ENCODE measurements at regions not wholly inside any gene's neighbourhood (a gene's known extent, or its start where the extent isn't known, plus 50 kb on each side); places are given as distances from the start of the nearest gene placed in this dataset.

DNA sequence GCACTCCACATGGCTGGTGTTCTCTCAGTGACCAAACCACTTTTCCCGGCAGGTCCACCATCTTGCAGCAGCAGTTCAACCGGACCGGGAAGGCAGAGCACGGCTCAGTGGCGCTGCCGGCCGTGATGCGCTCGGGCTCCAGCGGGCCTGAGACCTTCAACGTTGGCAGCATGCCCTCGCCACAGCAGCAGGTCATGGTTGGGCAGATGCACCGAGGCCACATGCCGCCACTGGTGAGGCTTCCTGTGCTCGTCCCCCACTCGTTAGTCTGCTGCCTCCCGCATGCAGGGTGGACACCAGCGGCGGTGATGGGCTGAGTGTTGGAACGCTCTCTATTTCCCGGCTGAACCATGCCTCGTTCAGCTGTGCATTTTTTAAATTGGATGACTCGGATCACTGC lies 344.9 kb upstream of the TPM1 start:
- Histone ChIP-seq H3K4me3 (replicated peaks; ENCODE audit: insufficient read depth, low read length) (no peak overlapping the region), H3K27ac (replicated peaks) (no peak overlapping the region), H3K27me3 (ENCODE audit: insufficient read depth, poor library complexity, severe bottlenecking) (no peaks in the 10 kb centered on the region)
- TF ChIP-seq POLR2AphosphoS5 (IDR thresholded peaks at IDR 0.05; ENCODE audit: low read depth) (no peak), SPI1 (IDR thresholded peaks at IDR 0.05; ENCODE audit: borderline replicate concordance, low read depth) (no peak), CTCF (IDR thresholded peaks at IDR 0.05; ENCODE audit: insufficient read depth, low read length) (no peak), GABPA (IDR thresholded peaks at IDR 0.05; ENCODE audit: low read depth) (no peak)
- TF ChIP-seq, protein P1, sequence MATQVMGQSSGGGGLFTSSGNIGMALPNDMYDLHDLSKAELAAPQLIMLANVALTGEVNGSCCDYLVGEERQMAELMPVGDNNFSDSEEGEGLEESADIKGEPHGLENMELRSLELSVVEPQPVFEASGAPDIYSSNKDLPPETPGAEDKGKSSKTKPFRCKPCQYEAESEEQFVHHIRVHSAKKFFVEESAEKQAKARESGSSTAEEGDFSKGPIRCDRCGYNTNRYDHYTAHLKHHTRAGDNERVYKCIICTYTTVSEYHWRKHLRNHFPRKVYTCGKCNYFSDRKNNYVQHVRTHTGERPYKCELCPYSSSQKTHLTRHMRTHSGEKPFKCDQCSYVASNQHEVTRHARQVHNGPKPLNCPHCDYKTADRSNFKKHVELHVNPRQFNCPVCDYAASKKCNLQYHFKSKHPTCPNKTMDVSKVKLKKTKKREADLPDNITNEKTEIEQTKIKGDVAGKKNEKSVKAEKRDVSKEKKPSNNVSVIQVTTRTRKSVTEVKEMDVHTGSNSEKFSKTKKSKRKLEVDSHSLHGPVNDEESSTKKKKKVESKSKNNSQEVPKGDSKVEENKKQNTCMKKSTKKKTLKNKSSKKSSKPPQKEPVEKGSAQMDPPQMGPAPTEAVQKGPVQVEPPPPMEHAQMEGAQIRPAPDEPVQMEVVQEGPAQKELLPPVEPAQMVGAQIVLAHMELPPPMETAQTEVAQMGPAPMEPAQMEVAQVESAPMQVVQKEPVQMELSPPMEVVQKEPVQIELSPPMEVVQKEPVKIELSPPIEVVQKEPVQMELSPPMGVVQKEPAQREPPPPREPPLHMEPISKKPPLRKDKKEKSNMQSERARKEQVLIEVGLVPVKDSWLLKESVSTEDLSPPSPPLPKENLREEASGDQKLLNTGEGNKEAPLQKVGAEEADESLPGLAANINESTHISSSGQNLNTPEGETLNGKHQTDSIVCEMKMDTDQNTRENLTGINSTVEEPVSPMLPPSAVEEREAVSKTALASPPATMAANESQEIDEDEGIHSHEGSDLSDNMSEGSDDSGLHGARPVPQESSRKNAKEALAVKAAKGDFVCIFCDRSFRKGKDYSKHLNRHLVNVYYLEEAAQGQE (IDR thresholded peaks at IDR 0.05; ENCODE audit: insufficient replicate concordance, low read depth), result no peak
- no peak for DNase-seq (ENCODE audit: low read depth in 1 of 2, low spot score in 1 of 2)

- Histone ChIP-seq H3K27ac (replicated peaks) (no peak overlapping the region), H3K4me3 (replicated peaks; ENCODE audit: insufficient read depth, low read length) (no peak overlapping the region), H3K27me3 (ENCODE audit: insufficient read depth, poor library complexity, severe bottlenecking) (no peaks in the 10 kb centered on the region)
- TF ChIP-seq, protein P1 (IDR thresholded peaks at IDR 0.05; ENCODE audit: insufficient replicate concordance, low read depth), result no peak
- no peak for TF ChIP-seq POLR2AphosphoS5 (IDR thresholded peaks at IDR 0.05; ENCODE audit: low read depth)
- no peak for TF ChIP-seq SPI1 (IDR thresholded peaks at IDR 0.05; ENCODE audit: borderline replicate concordance, low read depth)
- TF ChIP-seq CTCF (IDR thresholded peaks at IDR 0.05; ENCODE audit: insufficient read depth, low read length), result no peak
- TF ChIP-seq GABPA (IDR thresholded peaks at IDR 0.05; ENCODE audit: low read depth), result no peak
- DNase-seq (ENCODE audit: low read depth in 1 of 2, low spot score in 1 of 2), result no peak
These were observed 343.9 kb upstream of the TPM1 start for GRCh38 chr15:62698646-62699045.

- no peaks in the 10 kb centered on the region for H3K27me3 ChIP-seq (ENCODE audit: insufficient read depth, poor library complexity, severe bottlenecking)
These were observed 336.2 kb upstream of the TPM1 start for GRCh38 chr15:62706317-62706716.

More at GRCh38 chr15:62706317-62706716, 336.2 kb upstream of the TPM1 start:
- TF ChIP-seq, protein P1 (IDR thresholded peaks at IDR 0.05; ENCODE audit: insufficient replicate concordance, low read depth), result no peak
- no peak for TF ChIP-seq GABPA (IDR thresholded peaks at IDR 0.05; ENCODE audit: low read depth)
- TF ChIP-seq POLR2AphosphoS5 (IDR thresholded peaks at IDR 0.05; ENCODE audit: low read depth), result no peak
- TF ChIP-seq SPI1 (IDR thresholded peaks at IDR 0.05; ENCODE audit: borderline replicate concordance, low read depth), result no peak
- TF ChIP-seq CTCF (IDR thresholded peaks at IDR 0.05; ENCODE audit: insufficient read depth, low read length), result no peak
- no peak overlapping the region for H3K27ac ChIP-seq (replicated peaks)
- DNase-seq (ENCODE audit: low read depth in 1 of 2, low spot score in 1 of 2), result no peak
- H3K4me3 ChIP-seq (replicated peaks; ENCODE audit: insufficient read depth, low read length), result no peak overlapping the region
